Heart left ventricle (tissue), 16 donors: ENCODE measurements at regions not wholly inside any gene's neighbourhood (a gene's known extent, or its start where the extent isn't known, plus 50 kb on each side); places are given as distances from the start of the nearest gene placed in this dataset.

Experiments
- ATAC-seq, 4 donors: fragments of 200-7000 bp; cut with Tn5 transposase; one replicate each; pipeline ENCODE4 v1.9.1; 2020 to 2022; ENCODE audit warnings: moderate library complexity in 4 of 4, mild to moderate bottlenecking in 3 of 4, moderate number of reproducible peaks in 1 of 4
- DNase-seq, 5 donors: peaks; one replicate each; pipeline ENCODE4 v3.0.0-alpha.2; 2020
- H3K27ac ChIP-seq, 12 donors: fragments of 200-600 bp; sonication (generic) in 4 of 12; one replicate each; pipeline versions ENCODE4 v1.5.0 to v1.8.0; 2016 to 2022; ENCODE audit warnings: mild to moderate bottlenecking in 2 of 12
- H3K27me3 ChIP-seq, 9 donors: fragments of 200-600 bp; sonication (generic) in 2 of 9; one replicate each; pipeline versions ENCODE4 v1.5.1 to v1.8.0; 2016 to 2022; ENCODE audit warnings: mild to moderate bottlenecking in 3 of 9
- H3K36me3 ChIP-seq, 9 donors: fragments of 200-600 bp; sonication (generic) in 2 of 9; one replicate each; pipeline versions ENCODE4 v1.5.0 to v1.8.0; 2018 to 2022; ENCODE audit warnings: mild to moderate bottlenecking in 2 of 9
- H3K4me1 ChIP-seq, 12 donors: fragments of 200-600 bp; sonication (generic) in 4 of 12; one replicate each; pipeline versions ENCODE4 v1.5.0 to v1.8.0; 2016 to 2022; ENCODE audit warnings: mild to moderate bottlenecking in 3 of 12
- H3K4me3 ChIP-seq, 12 donors: fragments of 200-600 bp; sonication (generic) in 4 of 12; one replicate each; pipeline versions ENCODE4 v1.5.0 to v1.8.0; 2017 to 2022; ENCODE audit warnings: mild to moderate bottlenecking in 9 of 12, moderate library complexity in 4 of 12
- H3K9me3 ChIP-seq, 12 donors: fragments of 200-600 bp; sonication (generic) in 4 of 12; one replicate each; pipeline versions ENCODE4 v1.5.0 to v1.8.0; 2016 to 2022; ENCODE audit warnings: mild to moderate bottlenecking in 1 of 12
- CTCF ChIP-seq, 12 donors: fragments of 200-600 bp; sonication (generic) in 4 of 12; IDR thresholded peaks; one replicate each; pipeline versions ENCODE4 v1.5.0 to v1.8.0; 2018 to 2022; ENCODE audit warnings: antibody characterized with exemption in 12 of 12, mild to moderate bottlenecking in 5 of 12
- POLR2A ChIP-seq, 2 donors: fragments of 450-650 bp; IDR thresholded peaks; one replicate each; pipeline ENCODE4 v1.6.1; 2017; ENCODE audit warnings: antibody characterized with exemption in 2 of 2, mild to moderate bottlenecking in 2 of 2, moderate library complexity in 2 of 2
- WGBS, 4 donors: extraction: QIAGEN DNeasy Blood & Tissue Kit in 2 of 4; methylation state at CpG; one replicate each; pipeline versions ENCODE4 v1.1.5 to v1.1.7; 2013 to 2018; 5-methylcytosine and 5-hydroxymethylcytosine counted together
- intact Hi-C, 10 donors: fragments of 100-400 bp; cut with DNase I; formaldehyde crosslinking; loops; one replicate each; pipeline versions ENCODE4 v1.11.1 to v1.14.2; 2022
- donor health status: ischemic (EF 13 %, LVEDD 7.1; RV severe dilation, severe dysfunction).
- donor health status: healthy with polysubstance abuse.
- donor health status: DM: no; HTN: yes; CAD: no.
- donor health status: DM: no; HTN: no; CAD: no.
- donor health status: ischemic (EF 25% LVEDD 6.9; RV normal size, moderate dysfunction).
- donor health status: ischemic (EF 25% LVEDD 5.7; RV mildly dilated, moderate dysfunction).
- donor health status: healthy.
- donor health status: DM: yes; HTN: yes; CAD: no.
- donor health status: ischemic (EF 35%, LVEDD 5.7; RV mildly dilated, moderate dysfunction).
- donor health status: nonischemic (EF 11% LVEDD 7.7; RV severe dilation, severe dysfunction).
- donor health status: DM: yes; HTN: yes; CAD: no.
- donor health status: PGD.
- donor health status: ischemic (EF 29% LVEDD 5.4; RV normal size, mild dysfunction).
- donor health status: nonischemic (EF 23%, LVEDD 6.1; RV moderate dilation, normal function).

- DNase-seq = peak in 3 of 5 donors; percentile 5 to 26 (median 12)
- no peak overlapping the region for H3K4me3 ChIP-seq
- no peaks in the 10 kb centered on the region for H3K36me3 ChIP-seq
- H3K27me3 ChIP-seq = peaks cover 0 to 8% (median 0%) of the 10 kb centered on the region in 9 donors
- H3K27ac ChIP-seq = no peak overlapping the region
- no peaks in the 10 kb centered on the region for H3K4me1 ChIP-seq
- WGBS, 4 donors = 71 to 75% (median 72%) methylated on average over 22 to 23 of the region's 23 CpGs
- intact Hi-C loops = no loop called here
- ATAC-seq = no peak
- no peak for TF ChIP-seq POLR2A (IDR thresholded peaks at IDR 0.05)
- no peak for TF ChIP-seq CTCF (IDR thresholded peaks at IDR 0.05)
- no peaks in the 10 kb centered on the region for H3K9me3 ChIP-seq
Observed at GRCh38 chr22:44391481-44392445, 79.0 kb upstream of the SHISAL1 start.

GRCh38 chr22:44391015-44391414, 78.3 kb upstream of the SHISAL1 start:
- Histone ChIP-seq H3K27ac (no peak overlapping the region), H3K4me3 (no peak overlapping the region), H3K9me3 (no peaks in the 10 kb centered on the region), H3K27me3 (peaks cover 0 to 5% (median 0%) of the 10 kb centered on the region in 9 donors), H3K36me3 (no peaks in the 10 kb centered on the region), H3K4me1 (no peaks in the 10 kb centered on the region)
- WGBS, 4 donors = 62 to 87% (median 80%) methylated on average over 4 to 6 of the region's 6 CpGs
- no peak for TF ChIP-seq POLR2A (IDR thresholded peaks at IDR 0.05)
- no peak for TF ChIP-seq CTCF (IDR thresholded peaks at IDR 0.05)
- no peak for ATAC-seq
- intact Hi-C loops = no loop called here
- DNase-seq = peak in 3 of 5 donors; percentile 6 to 27 (median 8)

GRCh38 chr22:44390613-44390970, 77.8 kb upstream of the SHISAL1 start:
- no peaks in the 10 kb centered on the region for H3K36me3 ChIP-seq
- no peaks in the 10 kb centered on the region for H3K9me3 ChIP-seq
- no peak for TF ChIP-seq POLR2A (IDR thresholded peaks at IDR 0.05)
- TF ChIP-seq CTCF (IDR thresholded peaks at IDR 0.05) = no peak
- H3K27me3 ChIP-seq = peaks cover 0 to 3% (median 0%) of the 10 kb centered on the region in 9 donors
- H3K4me3 ChIP-seq = no peak overlapping the region
- no peaks in the 10 kb centered on the region for H3K4me1 ChIP-seq
- intact Hi-C loops = no loop called here
- WGBS, 4 donors = 85 to 88% (median 88%) methylated on average over 9 of the region's 9 CpGs
- no peak for ATAC-seq
- H3K27ac ChIP-seq = no peak overlapping the region
- DNase-seq = peak in 2 of 5 donors; percentile 4 to 33

GRCh38 chr22:44389926-44390612, 77.3 kb upstream of the SHISAL1 start:
- 90 to 95% (median 91%) methylated on average over 5 of the region's 5 CpGs for WGBS, 4 donors
- intact Hi-C loops = no loop called here

More at GRCh38 chr22:44389926-44390612, 77.3 kb upstream of the SHISAL1 start:
- ATAC-seq (no peak), DNase-seq (peak in 3 of 5 donors; percentile 5 to 23 (median 17))
- TF ChIP-seq CTCF (IDR thresholded peaks at IDR 0.05) (no peak), POLR2A (IDR thresholded peaks at IDR 0.05) (no peak)
- Histone ChIP-seq H3K27me3 (peaks cover 0 to 3% (median 0%) of the 10 kb centered on the region in 9 donors), H3K36me3 (no peaks in the 10 kb centered on the region), H3K4me1 (no peaks in the 10 kb centered on the region), H3K27ac (no peak overlapping the region), H3K9me3 (no peaks in the 10 kb centered on the region), H3K4me3 (no peak overlapping the region)
